Epithelial cell of esophagus (primary cell): ENCODE measurements at regions not wholly inside any gene's neighbourhood (a gene's known extent, or its start where the extent isn't known, plus 50 kb on each side); places are given as distances from the start of the nearest gene placed in this dataset.
"Not testable (repeated sequence)": the region's sequence is repeated elsewhere in the genome, so short reads cannot be mapped to it uniquely, and the experiment has no call there.

Experiments used
- DNase-seq: peaks from one replicate; pipeline ENCODE4 v3.0.0; 2010; ENCODE audit warnings: low read depth
- H3K4me3 ChIP-seq: 2 replicates; pipeline ENCODE4 v1.5.1; 2011; ENCODE audit warnings: mild to moderate bottlenecking, low read length, control low read depth
- CTCF ChIP-seq: IDR thresholded peaks from 2 replicates; pipeline ENCODE4 v1.5.1; 2011; ENCODE audit warnings: low read depth, mild to moderate bottlenecking, low read length, control low read depth, inconsistent platforms; ENCODE audit not compliant: insufficient read depth; ENCODE audit errors: missing control alignments

- TF ChIP-seq CTCF = no peak
- no peak for DNase-seq
- H3K4me3 ChIP-seq = no peak overlapping the region
Measured at GRCh38 chr2:176891857-176892256, 320.7 kb upstream of the HNRNPA3 start.

GRCh38 chr2:176892676-176893226, 319.8 kb upstream of the HNRNPA3 start:
- DNase-seq = no peak
- no peak for TF ChIP-seq CTCF
- no peak overlapping the region for H3K4me3 ChIP-seq

GRCh38 chr2:176895158-176895557, 317.4 kb upstream of the HNRNPA3 start:
- TF ChIP-seq CTCF = no peak
- no peak overlapping the region for H3K4me3 ChIP-seq
- DNase-seq = no peak

GRCh38 chr2:176902454-176902853, 310.1 kb upstream of the HNRNPA3 start:
- no peak overlapping the region for H3K4me3 ChIP-seq
- no peak for DNase-seq
- TF ChIP-seq CTCF = no peak

- DNase-seq, H3K4me3 ChIP-seq: not testable (repeated sequence)
Measured at GRCh38 chr2:176904053-176904452, 308.5 kb upstream of the HNRNPA3 start.

- DNase-seq = no peak
- no peak overlapping the region for H3K4me3 ChIP-seq
- no peak for TF ChIP-seq CTCF
Measured at GRCh38 chr2:176907341-176907740, 305.3 kb upstream of the HNRNPA3 start.

- no peak for DNase-seq
- TF ChIP-seq CTCF = no peak
- H3K4me3 ChIP-seq = no peak overlapping the region
Measured at GRCh38 chr2:176910828-176911227, 301.8 kb upstream of the HNRNPA3 start.
